ENCODE measurements at regions not wholly inside any gene's neighbourhood (a gene's known extent, or its start where the extent isn't known, plus 50 kb on each side); places are given as distances from the start of the nearest gene placed in this dataset.

DNA sequence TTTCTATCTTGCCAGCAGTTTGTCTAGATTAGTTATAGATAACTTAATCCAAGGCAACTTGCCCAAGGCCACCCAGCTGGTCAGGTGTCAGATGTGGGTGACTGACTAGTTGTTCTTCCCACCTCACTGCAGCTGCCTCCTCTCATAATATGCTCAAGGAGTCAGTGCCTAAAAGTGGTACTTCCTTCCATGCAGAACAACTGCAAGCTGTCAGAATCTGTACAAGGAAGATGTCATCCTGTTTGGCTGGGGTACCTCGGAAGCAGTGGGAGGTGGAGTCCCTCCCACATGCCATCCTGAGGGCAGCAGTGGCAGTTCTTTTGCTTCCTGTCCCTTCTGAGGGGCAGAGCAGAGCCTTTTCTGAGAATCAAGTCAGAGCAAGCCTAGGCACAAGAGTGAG, 193.2 kb upstream of the RFC3 start (continued):
- TF ChIP-seq, protein P1, sequence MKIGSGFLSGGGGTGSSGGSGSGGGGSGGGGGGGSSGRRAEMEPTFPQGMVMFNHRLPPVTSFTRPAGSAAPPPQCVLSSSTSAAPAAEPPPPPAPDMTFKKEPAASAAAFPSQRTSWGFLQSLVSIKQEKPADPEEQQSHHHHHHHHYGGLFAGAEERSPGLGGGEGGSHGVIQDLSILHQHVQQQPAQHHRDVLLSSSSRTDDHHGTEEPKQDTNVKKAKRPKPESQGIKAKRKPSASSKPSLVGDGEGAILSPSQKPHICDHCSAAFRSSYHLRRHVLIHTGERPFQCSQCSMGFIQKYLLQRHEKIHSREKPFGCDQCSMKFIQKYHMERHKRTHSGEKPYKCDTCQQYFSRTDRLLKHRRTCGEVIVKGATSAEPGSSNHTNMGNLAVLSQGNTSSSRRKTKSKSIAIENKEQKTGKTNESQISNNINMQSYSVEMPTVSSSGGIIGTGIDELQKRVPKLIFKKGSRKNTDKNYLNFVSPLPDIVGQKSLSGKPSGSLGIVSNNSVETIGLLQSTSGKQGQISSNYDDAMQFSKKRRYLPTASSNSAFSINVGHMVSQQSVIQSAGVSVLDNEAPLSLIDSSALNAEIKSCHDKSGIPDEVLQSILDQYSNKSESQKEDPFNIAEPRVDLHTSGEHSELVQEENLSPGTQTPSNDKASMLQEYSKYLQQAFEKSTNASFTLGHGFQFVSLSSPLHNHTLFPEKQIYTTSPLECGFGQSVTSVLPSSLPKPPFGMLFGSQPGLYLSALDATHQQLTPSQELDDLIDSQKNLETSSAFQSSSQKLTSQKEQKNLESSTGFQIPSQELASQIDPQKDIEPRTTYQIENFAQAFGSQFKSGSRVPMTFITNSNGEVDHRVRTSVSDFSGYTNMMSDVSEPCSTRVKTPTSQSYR (CRISPR knock-in tag; IDR thresholded peaks at IDR 0.05) = no peak
- TF ChIP-seq, protein P2, sequence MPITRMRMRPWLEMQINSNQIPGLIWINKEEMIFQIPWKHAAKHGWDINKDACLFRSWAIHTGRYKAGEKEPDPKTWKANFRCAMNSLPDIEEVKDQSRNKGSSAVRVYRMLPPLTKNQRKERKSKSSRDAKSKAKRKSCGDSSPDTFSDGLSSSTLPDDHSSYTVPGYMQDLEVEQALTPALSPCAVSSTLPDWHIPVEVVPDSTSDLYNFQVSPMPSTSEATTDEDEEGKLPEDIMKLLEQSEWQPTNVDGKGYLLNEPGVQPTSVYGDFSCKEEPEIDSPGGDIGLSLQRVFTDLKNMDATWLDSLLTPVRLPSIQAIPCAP (CRISPR knock-in tag; IDR thresholded peaks at IDR 0.05) = no peak

DNA sequence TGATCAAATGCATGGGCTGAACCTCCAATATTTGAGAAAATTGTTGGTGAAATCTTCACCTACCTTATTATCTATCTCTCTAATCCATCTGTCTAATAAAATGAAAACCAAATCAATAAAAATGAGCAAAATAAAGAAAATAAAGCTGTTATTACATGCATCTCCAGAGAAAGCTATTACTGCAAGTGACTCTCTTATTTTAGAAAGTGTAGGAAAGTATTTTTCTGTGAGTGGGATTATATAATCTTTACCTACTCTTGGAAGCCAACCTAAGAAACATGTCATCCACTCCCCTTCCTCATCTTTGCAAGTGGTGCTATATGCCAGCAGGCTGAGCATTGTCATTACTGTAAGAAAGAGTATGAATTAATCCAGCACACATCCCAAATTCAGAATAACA, 191.5 kb upstream of the RFC3 start:
- H3K4me3 Mint-ChIP-seq = no peak overlapping the region
- H3K27ac Mint-ChIP-seq = no peak overlapping the region
- H3K9me3 Mint-ChIP-seq = no peaks in the 10 kb centered on the region
- ATAC-seq = no peak
- H3K36me3 Mint-ChIP-seq = no peaks in the 10 kb centered on the region
- TF ChIP-seq ZNF396 (CRISPR knock-in tag; IDR thresholded peaks at IDR 0.05; ENCODE audit: borderline replicate concordance) (no peak), ZNF423 (CRISPR knock-in tag; IDR thresholded peaks at IDR 0.05) (no peak), CREM (CRISPR knock-in tag; IDR thresholded peaks at IDR 0.05) (no peak), GRHL2 (CRISPR knock-in tag; IDR thresholded peaks at IDR 0.05; ENCODE audit: insufficient replicate concordance, severe bottlenecking) (no peak), SMAD4 (CRISPR knock-in tag; IDR thresholded peaks at IDR 0.05) (no peak), RELA (CRISPR knock-in tag; IDR thresholded peaks at IDR 0.05; ENCODE audit: borderline replicate concordance) (no peak), SP1 (CRISPR knock-in tag; conservative IDR thresholded peaks at IDR 0.05) (no peak), FOXJ3 (CRISPR knock-in tag; IDR thresholded peaks at IDR 0.05; ENCODE audit: borderline replicate concordance) (no peak), JAZF1 (CRISPR knock-in tag; IDR thresholded peaks at IDR 0.05) (no peak), CBFB (CRISPR knock-in tag; IDR thresholded peaks at IDR 0.05; ENCODE audit: low read depth) (no peak), NR3C1 (CRISPR knock-in tag; conservative IDR thresholded peaks at IDR 0.05; ENCODE audit: low read depth) (no peak)
- TF ChIP-seq, protein P3, sequence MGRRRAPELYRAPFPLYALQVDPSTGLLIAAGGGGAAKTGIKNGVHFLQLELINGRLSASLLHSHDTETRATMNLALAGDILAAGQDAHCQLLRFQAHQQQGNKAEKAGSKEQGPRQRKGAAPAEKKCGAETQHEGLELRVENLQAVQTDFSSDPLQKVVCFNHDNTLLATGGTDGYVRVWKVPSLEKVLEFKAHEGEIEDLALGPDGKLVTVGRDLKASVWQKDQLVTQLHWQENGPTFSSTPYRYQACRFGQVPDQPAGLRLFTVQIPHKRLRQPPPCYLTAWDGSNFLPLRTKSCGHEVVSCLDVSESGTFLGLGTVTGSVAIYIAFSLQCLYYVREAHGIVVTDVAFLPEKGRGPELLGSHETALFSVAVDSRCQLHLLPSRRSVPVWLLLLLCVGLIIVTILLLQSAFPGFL (CRISPR knock-in tag; IDR thresholded peaks at IDR 0.05; ENCODE audit: borderline replicate concordance) = no peak
- TF ChIP-seq, protein P1 (CRISPR knock-in tag; IDR thresholded peaks at IDR 0.05) = no peak
- POLR2A ChIA-PET = no interaction called here
- no peak for DNase-seq (ENCODE audit: low spot score)
- H3K4me1 Mint-ChIP-seq = no peaks in the 10 kb centered on the region
- no peaks in the 10 kb centered on the region for H3K27me3 Mint-ChIP-seq (ENCODE audit: low read depth)
- CTCF ChIA-PET = no interaction called here

DNA sequence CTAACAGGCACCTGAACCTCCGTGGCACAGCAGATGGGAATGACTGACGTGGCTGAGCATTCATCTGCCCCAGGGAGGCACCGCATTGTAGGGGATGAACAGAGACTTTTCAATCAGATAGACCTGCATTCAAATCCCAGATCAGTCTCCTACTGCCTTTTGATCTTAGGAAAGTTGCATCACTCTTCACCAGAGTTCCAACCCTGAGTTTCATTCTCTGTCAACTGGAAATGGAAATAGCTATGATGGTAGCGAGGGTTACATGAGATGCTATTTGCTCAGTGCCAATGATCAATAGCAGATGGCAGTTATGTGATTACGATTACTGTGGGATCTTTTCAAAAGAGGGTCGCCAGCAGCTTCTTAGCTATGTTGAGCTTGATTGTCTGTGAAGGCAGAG, 189.3 kb upstream of the RFC3 start:
- H3K9me3 Mint-ChIP-seq = no peaks in the 10 kb centered on the region
- H3K4me3 Mint-ChIP-seq = no peak overlapping the region
- peak; percentile 52; the same call in 1 of the 2 replicates for TF ChIP-seq GABPB1 (CRISPR knock-in tag; IDR thresholded peaks at IDR 0.05)
- TF ChIP-seq, protein P4, sequence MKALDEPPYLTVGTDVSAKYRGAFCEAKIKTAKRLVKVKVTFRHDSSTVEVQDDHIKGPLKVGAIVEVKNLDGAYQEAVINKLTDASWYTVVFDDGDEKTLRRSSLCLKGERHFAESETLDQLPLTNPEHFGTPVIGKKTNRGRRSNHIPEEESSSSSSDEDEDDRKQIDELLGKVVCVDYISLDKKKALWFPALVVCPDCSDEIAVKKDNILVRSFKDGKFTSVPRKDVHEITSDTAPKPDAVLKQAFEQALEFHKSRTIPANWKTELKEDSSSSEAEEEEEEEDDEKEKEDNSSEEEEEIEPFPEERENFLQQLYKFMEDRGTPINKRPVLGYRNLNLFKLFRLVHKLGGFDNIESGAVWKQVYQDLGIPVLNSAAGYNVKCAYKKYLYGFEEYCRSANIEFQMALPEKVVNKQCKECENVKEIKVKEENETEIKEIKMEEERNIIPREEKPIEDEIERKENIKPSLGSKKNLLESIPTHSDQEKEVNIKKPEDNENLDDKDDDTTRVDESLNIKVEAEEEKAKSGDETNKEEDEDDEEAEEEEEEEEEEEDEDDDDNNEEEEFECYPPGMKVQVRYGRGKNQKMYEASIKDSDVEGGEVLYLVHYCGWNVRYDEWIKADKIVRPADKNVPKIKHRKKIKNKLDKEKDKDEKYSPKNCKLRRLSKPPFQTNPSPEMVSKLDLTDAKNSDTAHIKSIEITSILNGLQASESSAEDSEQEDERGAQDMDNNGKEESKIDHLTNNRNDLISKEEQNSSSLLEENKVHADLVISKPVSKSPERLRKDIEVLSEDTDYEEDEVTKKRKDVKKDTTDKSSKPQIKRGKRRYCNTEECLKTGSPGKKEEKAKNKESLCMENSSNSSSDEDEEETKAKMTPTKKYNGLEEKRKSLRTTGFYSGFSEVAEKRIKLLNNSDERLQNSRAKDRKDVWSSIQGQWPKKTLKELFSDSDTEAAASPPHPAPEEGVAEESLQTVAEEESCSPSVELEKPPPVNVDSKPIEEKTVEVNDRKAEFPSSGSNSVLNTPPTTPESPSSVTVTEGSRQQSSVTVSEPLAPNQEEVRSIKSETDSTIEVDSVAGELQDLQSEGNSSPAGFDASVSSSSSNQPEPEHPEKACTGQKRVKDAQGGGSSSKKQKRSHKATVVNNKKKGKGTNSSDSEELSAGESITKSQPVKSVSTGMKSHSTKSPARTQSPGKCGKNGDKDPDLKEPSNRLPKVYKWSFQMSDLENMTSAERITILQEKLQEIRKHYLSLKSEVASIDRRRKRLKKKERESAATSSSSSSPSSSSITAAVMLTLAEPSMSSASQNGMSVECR (CRISPR knock-in tag; IDR thresholded peaks at IDR 0.05; ENCODE audit: borderline replicate concordance) = no peak
- no peak for TF ChIP-seq NR2C2 (CRISPR knock-in tag; IDR thresholded peaks at IDR 0.05)
- H3K4me1 Mint-ChIP-seq = peaks cover under 1% of the 10 kb centered on the region; the same call in 1 of the 2 replicates
- H3K27ac Mint-ChIP-seq = no peak overlapping the region
- DNase-seq (ENCODE audit: low spot score) (no peak), ATAC-seq (no peak)
- H3K36me3 Mint-ChIP-seq = no peaks in the 10 kb centered on the region
- CTCF ChIA-PET = interaction anchor here (1.0 kb wide), 1 partner anchor 22 kb away, joined by 3 read pairs; no protein-coding TSS in a partner anchor
- H3K27me3 Mint-ChIP-seq (ENCODE audit: low read depth) = no peaks in the 10 kb centered on the region
- POLR2A ChIA-PET = no interaction called here
